ENCODE measurements at regions not wholly inside any gene's neighbourhood (a gene's known extent, or its start where the extent isn't known, plus 50 kb on each side); places are given as distances from the start of the nearest gene placed in this dataset.
A peak's percentile ranks its signal among the peaks of the same experiment; 100 is the strongest.
"Not testable (repeated sequence)": the region's sequence is repeated elsewhere in the genome, so short reads cannot be mapped to it uniquely, and the experiment has no call there.

GRCh38 chr7:4523219-4523618, 158.9 kb upstream of the FOXK1 start:
- no peak for DNase-seq

GRCh38 chr7:4523873-4524272, 158.2 kb upstream of the FOXK1 start:
- no peak for DNase-seq

DNA sequence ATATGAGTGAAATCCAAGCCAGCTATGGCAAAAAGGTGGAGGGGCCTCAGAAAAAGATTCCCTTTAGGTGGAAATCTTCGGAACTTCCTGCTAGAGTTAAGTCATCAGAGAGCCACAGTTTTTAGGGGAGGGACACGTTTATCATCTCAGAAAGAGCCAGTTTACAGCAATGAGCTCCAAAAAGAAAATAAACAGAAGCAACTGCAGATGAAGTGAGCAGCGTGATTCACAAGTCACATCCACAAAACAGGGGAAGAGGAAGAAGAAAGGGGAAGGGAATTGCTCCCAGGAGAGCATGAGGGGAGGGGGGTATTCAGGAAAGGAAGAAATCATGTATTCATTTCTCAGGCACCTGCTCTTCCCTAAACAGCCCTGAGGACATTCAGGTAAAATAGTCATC, 156.2 kb upstream of the FOXK1 start:
- DNase-seq, result no peak

DNA sequence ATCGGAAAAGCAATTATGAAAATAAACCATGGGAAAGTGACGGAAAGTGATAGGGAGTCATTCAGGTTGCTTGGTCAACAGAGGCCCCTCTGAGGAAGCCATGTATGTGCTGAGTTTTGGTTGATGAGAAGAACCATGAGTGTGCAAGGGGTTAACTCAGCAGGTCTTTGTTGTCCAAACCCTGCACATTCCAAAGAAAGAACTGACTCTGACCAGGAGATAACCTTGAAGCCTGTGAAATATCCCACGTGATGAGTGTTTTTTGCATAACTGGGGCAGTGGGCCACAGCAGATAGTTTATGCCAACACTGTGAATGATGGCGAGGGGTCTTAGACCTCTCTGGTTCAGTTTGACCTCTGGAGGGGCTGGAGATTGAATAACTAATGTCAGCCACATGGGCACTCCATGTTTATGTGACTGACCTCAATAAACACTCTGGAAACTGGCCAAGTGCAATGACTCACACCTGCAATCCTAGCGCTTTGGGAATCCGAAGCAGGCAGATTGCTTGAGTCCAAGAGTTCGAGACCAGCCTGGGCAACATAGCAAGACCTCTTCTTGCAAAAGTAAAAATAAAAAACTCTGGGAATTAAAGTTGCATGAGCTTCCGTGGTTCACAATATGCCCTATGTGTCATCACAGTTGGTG, 154.0 kb upstream of the FOXK1 start:
- no peak for DNase-seq

DNA sequence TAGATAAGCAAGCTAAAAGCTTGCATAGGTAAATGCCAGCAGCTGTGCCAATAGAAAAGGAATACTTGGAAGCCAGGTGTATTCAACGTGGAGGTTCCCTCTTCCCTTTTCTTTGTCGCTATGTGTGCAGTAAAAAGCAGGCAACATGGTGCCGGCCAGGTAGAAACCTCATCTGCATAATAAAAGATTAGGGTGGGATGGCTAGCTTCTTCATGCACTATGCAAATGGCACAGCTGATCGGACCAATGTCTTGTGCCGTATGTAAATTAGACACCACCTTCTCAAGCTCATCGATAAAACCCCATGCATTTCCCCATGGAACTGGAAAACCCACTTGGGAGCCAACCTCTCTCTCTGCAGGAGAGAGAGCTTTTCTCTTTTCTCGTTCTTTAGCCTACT, 150.9 kb upstream of the FOXK1 start:
- DNase-seq, result no peak

DNA sequence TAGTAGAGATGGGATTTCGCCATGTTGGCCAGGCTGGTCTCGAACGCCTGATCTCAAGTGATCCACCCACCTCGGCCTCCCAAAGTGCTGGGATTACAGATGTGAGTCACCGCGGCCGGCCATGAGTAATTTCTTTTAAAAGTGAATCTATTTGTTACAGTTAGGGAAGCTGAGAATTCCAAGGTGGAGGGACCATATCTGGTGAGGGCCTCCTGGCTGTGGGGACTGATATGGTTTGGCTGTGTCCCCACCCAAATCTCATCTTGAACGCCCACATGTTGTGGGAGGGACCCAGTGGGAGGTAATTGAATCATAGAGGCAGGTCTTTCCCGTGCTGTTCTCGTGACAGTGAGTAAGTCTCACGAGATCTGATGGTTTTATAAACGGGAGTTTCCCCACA, 148.8 kb upstream of the FOXK1 start:
- not testable (repeated sequence) for DNase-seq

DNA sequence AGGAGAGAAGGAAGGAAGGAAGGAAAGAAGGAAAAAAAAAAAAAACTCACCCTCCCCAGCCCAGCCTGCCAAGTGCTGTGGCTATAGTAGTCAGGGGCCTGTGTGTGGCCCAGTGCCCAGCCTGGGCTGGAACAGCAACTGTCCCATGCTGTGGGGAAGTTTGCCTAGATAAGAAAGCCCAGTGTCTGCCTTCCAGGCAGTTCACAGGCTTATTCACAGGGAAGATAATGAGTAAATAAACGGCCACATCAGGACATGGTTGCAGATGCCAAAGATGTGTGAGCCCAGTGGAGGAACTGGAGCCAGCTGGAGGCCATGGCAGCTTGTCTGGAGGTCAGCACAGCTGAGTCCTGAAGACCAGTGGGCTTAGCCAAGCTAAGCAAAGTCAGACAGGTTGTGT, 132.4 kb upstream of the FOXK1 start:
- DNase-seq, result peak in 32 of 56 donors; percentile 0 to 68 (median 16)

- DNase-seq, result no peak
These were observed 132.0 kb upstream of the FOXK1 start for GRCh38 chr7:4550117-4550516.

DNA sequence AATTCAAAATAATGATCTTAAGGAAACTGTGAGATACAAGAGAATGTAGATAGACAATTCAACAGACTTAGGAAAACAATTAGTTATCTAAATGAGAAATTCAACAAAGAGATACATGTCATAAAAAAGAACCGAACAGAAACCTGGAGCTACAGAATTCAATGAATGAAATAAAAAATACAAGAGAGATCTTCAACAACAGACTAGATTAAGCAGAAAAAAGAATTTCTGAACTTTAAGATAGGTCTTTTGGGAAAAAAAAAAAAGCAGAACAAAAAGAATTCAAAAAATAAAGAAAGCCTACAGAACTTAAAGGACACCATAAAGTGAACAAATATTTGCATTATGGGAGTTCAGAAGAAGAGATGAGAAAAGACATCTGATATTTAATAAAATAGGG, 129.1 kb upstream of the FOXK1 start:
- DNase-seq, result no peak

GRCh38 chr7:4556868-4557793, 125.0 kb upstream of the FOXK1 start:
- DNase-seq, result peak in 2 of 56 donors; percentile 0 to 6

DNA sequence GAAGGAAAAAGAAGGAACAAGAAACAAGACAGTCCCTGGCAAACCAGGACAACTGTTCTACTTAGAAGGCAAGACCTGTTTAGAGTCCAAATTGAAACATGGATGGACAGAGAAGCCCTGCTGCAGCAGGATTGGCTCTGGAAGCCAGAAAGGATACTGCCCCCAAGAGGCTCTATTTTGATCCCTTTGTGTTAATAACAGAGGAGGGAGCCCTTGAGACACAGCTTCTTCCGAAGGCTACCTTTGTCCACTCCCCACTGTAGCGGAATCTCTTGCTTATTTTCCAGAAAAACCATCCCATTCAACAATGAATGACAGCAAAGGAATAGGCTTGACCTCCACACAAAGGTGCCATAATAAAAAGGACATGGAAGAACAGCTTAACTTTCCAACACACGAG, 120.3 kb upstream of the FOXK1 start:
- no peak for DNase-seq

DNA sequence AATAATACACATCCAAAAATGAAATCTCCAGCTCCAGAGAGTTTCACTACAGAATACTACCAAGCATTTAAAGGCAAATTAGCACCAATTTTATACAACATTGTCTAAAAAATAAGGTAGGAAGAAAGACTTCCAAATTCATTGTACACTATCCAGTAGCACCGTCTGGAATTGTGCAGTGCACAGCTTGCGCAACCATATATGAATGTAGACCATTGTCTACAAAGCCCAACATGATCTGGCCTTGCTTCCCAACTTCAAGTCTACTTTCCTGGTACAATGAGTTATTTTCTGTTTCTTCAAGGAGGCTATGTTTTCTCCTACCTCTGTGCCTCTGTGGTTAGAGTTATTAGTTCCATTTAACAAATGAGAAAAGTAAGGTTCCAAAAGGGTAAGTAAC, 115.4 kb upstream of the FOXK1 start:
- no peak for DNase-seq

DNA sequence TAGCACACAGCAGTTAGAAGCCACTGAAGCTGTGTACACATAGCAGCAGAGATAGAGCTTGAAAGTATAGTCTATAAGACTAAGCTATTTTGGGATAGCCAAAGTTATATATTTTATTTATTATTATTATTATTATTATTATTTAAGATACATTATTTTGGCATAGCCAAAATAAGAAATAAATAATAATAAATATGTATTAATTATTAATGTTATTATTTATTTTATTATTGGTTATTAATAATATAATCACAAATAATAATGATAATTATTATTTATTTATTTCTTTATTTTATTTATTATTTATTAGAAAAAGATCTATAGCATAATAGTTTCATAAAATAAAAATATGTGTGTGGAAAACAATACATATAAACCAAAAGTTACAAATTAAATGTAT, 107.2 kb upstream of the FOXK1 start:
- no peak for DNase-seq

- DNase-seq, result no peak
These were observed 106.8 kb upstream of the FOXK1 start for GRCh38 chr7:4575254-4575653.

- no peak for DNase-seq
These were observed 78.9 kb upstream of the FOXK1 start for GRCh38 chr7:4602905-4603842.

- DNase-seq, result no peak
These were observed 78.3 kb upstream of the FOXK1 start for GRCh38 chr7:4603843-4604231.

- DNase-seq, result no peak
These were observed 77.6 kb upstream of the FOXK1 start for GRCh38 chr7:4604456-4604940.

GRCh38 chr7:4606797-4607196, 75.3 kb upstream of the FOXK1 start:
- no peak for DNase-seq

DNA sequence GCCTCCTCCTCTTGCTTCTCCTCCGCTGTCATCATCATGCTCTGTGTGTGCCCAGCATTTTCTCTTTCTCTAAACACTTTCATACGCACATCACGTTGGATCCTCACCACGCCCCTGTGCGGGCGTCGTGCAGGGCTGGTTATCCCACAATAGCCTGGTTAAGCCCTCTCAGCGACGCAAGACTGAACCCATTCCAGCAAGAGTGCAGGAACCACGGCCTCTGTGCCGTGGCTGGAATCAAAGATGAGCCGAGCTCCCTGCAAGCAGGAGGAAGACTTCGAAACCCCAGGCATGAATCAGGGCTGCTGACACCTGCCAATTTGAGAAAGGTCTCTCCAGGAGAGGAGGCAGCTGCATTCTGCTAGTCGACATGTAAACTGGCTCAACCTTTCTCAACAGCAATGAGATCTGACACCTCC, 74.8 kb upstream of the FOXK1 start:
- peak in 31 of 56 donors; percentile 4 to 62 (median 33) for DNase-seq

GRCh38 chr7:4609576-4609975, 72.5 kb upstream of the FOXK1 start:
- not testable (repeated sequence) for DNase-seq

- peak in 13 of 56 donors; percentile 2 to 60 (median 8) for DNase-seq
These were observed 71.2 kb upstream of the FOXK1 start for GRCh38 chr7:4610768-4611467.

All from amygdala (tissue), 56 donors.